GM19023 (cell line): ENCODE measurements at regions not wholly inside any gene's neighbourhood (a gene's known extent, or its start where the extent isn't known, plus 50 kb on each side); places are given as distances from the start of the nearest gene placed in this dataset.

Source experiments
- ATAC-seq: cut with Tn5 transposase; IDR thresholded peaks from one replicate; pipeline ENCODE4 v1.9.1; 2021; ENCODE audit warnings: mild to moderate bottlenecking, moderate library complexity; ENCODE audit not compliant: unreplicated experiment

GRCh38 chr2:8198766-8199382 is 483.0 kb upstream of the ID2 start:
- no peak for ATAC-seq

GRCh38 chr2:8202132-8202531 is 479.7 kb upstream of the ID2 start:
- no peak for ATAC-seq

- ATAC-seq: no peak
Measured at GRCh38 chr2:8203364-8203763, 478.5 kb upstream of the ID2 start.

- no peak for ATAC-seq
Measured at GRCh38 chr2:8204711-8205110, 477.1 kb upstream of the ID2 start.

GRCh38 chr2:8209494-8209893 is 472.4 kb upstream of the ID2 start:
- ATAC-seq: no peak

GRCh38 chr2:8211384-8211783 is 470.5 kb upstream of the ID2 start:
- ATAC-seq: no peak

- ATAC-seq: no peak
Measured at GRCh38 chr2:8212239-8212638, 469.6 kb upstream of the ID2 start.

- no peak for ATAC-seq
Measured at GRCh38 chr2:8214036-8214615, 467.7 kb upstream of the ID2 start.

GRCh38 chr2:8215159-8215863 is 466.5 kb upstream of the ID2 start:
- no peak for ATAC-seq

GRCh38 chr2:8215982-8216381 is 465.9 kb upstream of the ID2 start:
- ATAC-seq: no peak

- ATAC-seq: no peak
Measured at GRCh38 chr2:8216397-8216796, 465.5 kb upstream of the ID2 start.

GRCh38 chr2:8217468-8218030 is 464.3 kb upstream of the ID2 start:
- ATAC-seq: no peak

GRCh38 chr2:8219096-8219495 is 462.8 kb upstream of the ID2 start:
- no peak for ATAC-seq

GRCh38 chr2:8219631-8220355 is 462.1 kb upstream of the ID2 start:
- no peak for ATAC-seq

GRCh38 chr2:8222979-8223694 is 458.7 kb upstream of the ID2 start:
- no peak for ATAC-seq

GRCh38 chr2:8223695-8224346 is 458.0 kb upstream of the ID2 start:
- ATAC-seq: no peak

GRCh38 chr2:8224347-8225190 is 457.3 kb upstream of the ID2 start:
- no peak for ATAC-seq

GRCh38 chr2:8225266-8225665 is 456.6 kb upstream of the ID2 start:
- no peak for ATAC-seq

- ATAC-seq: no peak
Measured at GRCh38 chr2:8225798-8226197, 456.1 kb upstream of the ID2 start.
